Uterus (tissue), 2 donors: ENCODE measurements at regions not wholly inside any gene's neighbourhood (a gene's known extent, or its start where the extent isn't known, plus 50 kb on each side); places are given as distances from the start of the nearest gene placed in this dataset.
"Not testable (repeated sequence)": the region's sequence is repeated elsewhere in the genome, so short reads cannot be mapped to it uniquely, and the experiment has no call there.

Experiments
- POLR2A ChIP-seq, 2 donors: fragments of 450-650 bp; IDR thresholded peaks; one replicate each; pipeline ENCODE4 v1.6.1; 2016; ENCODE audit warnings: antibody characterized with exemption in 2 of 2, mild to moderate bottlenecking in 1 of 2, moderate library complexity in 1 of 2
- TF ChIP-seq, protein P1 (sequence below), 4 experiments: fragments of 200-600 bp in 2 of 4; fragments of 450-650 bp in 2 of 4; sonication (generic) in 2 of 4; IDR thresholded peaks; one replicate each; pipeline ENCODE4 v1.5.1; 2016 to 2019; ENCODE audit warnings: antibody characterized with exemption in 4 of 4, mild to moderate bottlenecking in 2 of 4, moderate library complexity in 1 of 4

DNA sequence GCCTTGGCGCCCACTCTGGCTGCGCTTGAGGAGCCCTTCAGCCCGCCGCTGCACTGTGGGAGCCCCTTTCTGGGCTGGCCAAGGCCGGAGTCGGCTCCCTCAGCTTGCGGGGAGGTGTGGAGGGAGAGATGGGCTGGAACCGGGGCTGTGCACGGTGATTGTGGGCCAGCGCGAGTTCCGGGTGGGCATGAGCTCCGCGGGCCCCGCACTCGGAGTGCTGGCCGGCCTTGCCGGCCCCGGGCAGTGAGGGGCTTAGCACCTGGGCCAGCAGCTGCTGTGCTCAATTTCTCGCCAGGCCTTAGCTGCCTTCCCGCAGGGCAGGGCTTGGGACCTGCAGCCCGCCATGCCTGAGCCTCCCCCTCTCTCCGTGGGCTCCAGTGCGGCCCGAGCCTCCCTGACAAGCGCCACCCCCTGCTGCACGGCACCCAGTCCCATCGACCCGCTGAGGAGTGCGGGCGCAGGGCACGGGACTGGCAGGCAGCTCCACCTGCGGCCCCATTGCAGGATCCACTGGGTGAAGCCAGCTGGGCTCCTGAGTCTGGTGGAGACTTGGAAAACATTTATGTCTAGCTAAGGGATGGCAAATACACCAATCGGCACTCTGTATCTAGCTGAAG is 643.6 kb upstream of the CPEB2 start:
- TF ChIP-seq, protein P1, sequence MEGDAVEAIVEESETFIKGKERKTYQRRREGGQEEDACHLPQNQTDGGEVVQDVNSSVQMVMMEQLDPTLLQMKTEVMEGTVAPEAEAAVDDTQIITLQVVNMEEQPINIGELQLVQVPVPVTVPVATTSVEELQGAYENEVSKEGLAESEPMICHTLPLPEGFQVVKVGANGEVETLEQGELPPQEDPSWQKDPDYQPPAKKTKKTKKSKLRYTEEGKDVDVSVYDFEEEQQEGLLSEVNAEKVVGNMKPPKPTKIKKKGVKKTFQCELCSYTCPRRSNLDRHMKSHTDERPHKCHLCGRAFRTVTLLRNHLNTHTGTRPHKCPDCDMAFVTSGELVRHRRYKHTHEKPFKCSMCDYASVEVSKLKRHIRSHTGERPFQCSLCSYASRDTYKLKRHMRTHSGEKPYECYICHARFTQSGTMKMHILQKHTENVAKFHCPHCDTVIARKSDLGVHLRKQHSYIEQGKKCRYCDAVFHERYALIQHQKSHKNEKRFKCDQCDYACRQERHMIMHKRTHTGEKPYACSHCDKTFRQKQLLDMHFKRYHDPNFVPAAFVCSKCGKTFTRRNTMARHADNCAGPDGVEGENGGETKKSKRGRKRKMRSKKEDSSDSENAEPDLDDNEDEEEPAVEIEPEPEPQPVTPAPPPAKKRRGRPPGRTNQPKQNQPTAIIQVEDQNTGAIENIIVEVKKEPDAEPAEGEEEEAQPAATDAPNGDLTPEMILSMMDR (IDR thresholded peaks at IDR 0.05) = not testable (repeated sequence)
- not testable (repeated sequence) for TF ChIP-seq POLR2A (IDR thresholded peaks at IDR 0.05)
